IPS-18a (cell line): ENCODE measurements at regions not wholly inside any gene's neighbourhood (a gene's known extent, or its start where the extent isn't known, plus 50 kb on each side); places are given as distances from the start of the nearest gene placed in this dataset.

Source experiments
- H3K27ac ChIP-seq: one replicate; pipeline ENCODE4 v1.5.1; 2013; ENCODE audit warnings: low read length
- H3K27me3 ChIP-seq: one replicate; pipeline ENCODE4 v1.6.1; 2013; ENCODE audit warnings: mild to moderate bottlenecking, low read length; ENCODE audit not compliant: control insufficient read depth, insufficient read depth
- H3K36me3 ChIP-seq: one replicate; pipeline ENCODE4 v1.6.1; 2013; ENCODE audit warnings: low read depth, low read length; ENCODE audit not compliant: control insufficient read depth
- H3K4me1 ChIP-seq: one replicate; pipeline ENCODE4 v1.6.1; 2013; ENCODE audit warnings: low read depth, low read length; ENCODE audit not compliant: control insufficient read depth
- H3K4me3 ChIP-seq: one replicate; pipeline ENCODE4 v1.5.1; 2013; ENCODE audit warnings: low read length
- H3K9ac ChIP-seq: one replicate; pipeline ENCODE4 v1.6.1; 2013; ENCODE audit warnings: mild to moderate bottlenecking, low read length, moderate library complexity
- H3K9me3 ChIP-seq: one replicate; pipeline ENCODE4 v1.6.1; 2013; ENCODE audit warnings: low read depth, low read length; ENCODE audit not compliant: control insufficient read depth

- H3K27ac ChIP-seq = peak overlapping the region; percentile 66
Observed at GRCh38 chr3:177610262-177610661, 413.0 kb upstream of the TBL1XR1 start.

GRCh38 chr3:177610686-177611633, 413.7 kb upstream of the TBL1XR1 start:
- H3K9ac ChIP-seq = peak overlapping the region; percentile 50
- H3K4me1 ChIP-seq = peaks cover 19% of the 10 kb centered on the region
- H3K4me3 ChIP-seq = no peak overlapping the region
- no peaks in the 10 kb centered on the region for H3K9me3 ChIP-seq
- H3K27ac ChIP-seq = peak overlapping the region; percentile 72
- H3K27me3 ChIP-seq = no peaks in the 10 kb centered on the region
- no peaks in the 10 kb centered on the region for H3K36me3 ChIP-seq

More at GRCh38 chr3:177610262-177610661, 413.0 kb upstream of the TBL1XR1 start:
- H3K36me3 ChIP-seq = no peaks in the 10 kb centered on the region
- H3K4me1 ChIP-seq = peaks cover 19% of the 10 kb centered on the region
- no peak overlapping the region for H3K4me3 ChIP-seq
- peak overlapping the region; percentile 50 for H3K9ac ChIP-seq
- H3K27me3 ChIP-seq = no peaks in the 10 kb centered on the region
- H3K9me3 ChIP-seq = no peaks in the 10 kb centered on the region

DNA sequence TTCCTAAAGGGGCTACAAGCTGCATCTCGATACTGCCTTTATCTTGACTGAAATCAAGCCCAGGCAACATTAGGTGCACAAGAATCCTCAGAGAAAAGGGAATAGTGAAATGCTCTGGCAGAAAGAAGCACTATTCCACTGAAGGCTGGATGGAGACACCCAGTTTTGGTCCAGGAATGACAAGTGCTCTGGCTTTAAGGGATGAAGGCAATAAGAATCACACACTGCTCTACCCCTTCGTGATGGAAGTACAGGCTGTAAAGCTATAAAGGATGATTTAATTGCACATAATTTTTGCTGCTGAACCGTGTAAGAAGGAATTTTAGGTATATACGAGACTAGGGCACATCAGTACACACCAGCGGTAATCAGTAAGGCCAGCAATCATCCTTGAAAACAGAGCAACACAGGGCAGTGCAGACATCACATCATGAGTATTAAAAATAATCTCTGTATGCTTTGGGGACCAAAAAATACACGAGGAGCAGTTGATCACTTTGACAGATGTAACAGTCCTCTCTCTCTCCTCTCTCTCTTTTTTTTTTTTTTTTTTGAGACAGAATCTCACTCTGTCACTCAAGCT, 414.6 kb upstream of the TBL1XR1 start:
- H3K27me3 ChIP-seq = no peaks in the 10 kb centered on the region
- H3K27ac ChIP-seq = no peak overlapping the region
- no peaks in the 10 kb centered on the region for H3K36me3 ChIP-seq
- peaks cover 19% of the 10 kb centered on the region for H3K4me1 ChIP-seq
- no peak overlapping the region for H3K4me3 ChIP-seq
- H3K9me3 ChIP-seq = no peaks in the 10 kb centered on the region
- no peak overlapping the region for H3K9ac ChIP-seq

DNA sequence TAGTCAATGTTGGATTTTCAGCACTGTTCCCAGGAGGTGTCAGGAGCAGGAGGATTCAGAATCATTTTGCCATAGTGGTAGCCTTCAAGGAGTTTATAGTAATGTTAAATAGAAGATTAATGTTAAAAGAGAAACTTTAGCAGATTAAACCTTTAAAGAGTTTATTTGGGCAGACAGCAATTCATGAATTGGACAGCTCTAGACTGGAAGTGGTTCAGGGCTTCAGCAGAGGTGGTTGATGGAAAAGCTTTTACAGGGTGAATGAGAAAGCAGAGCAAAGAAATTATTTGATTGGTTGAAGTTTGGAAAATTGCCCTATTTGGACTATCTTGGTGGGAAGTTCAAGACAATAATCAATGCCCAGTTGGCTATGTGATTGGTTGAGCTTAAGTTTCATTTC, 416.6 kb upstream of the TBL1XR1 start:
- no peak overlapping the region for H3K27ac ChIP-seq
- no peaks in the 10 kb centered on the region for H3K27me3 ChIP-seq
- peaks cover 19% of the 10 kb centered on the region for H3K4me1 ChIP-seq
- H3K36me3 ChIP-seq = no peaks in the 10 kb centered on the region
- no peak overlapping the region for H3K9ac ChIP-seq
- H3K4me3 ChIP-seq = no peak overlapping the region
- no peaks in the 10 kb centered on the region for H3K9me3 ChIP-seq

DNA sequence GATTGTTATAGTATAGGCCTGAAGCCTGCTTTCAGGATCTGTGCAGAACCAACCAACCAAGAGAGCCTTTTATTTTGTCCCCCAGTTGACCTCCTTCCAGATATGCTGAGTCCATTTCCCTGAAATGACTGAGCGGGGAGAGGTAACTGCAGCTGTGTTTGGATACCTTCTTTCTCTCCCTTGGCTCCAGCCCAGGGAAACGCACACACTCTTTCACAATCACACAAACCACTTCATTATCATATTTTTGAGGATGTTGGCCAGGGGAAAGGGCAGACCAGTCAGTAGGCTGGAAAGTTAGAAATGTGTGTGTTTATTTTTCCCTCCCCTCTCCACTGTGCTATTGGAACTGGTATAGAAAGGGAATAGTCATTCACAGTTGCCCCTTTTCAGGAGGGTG, 417.7 kb upstream of the TBL1XR1 start:
- no peak overlapping the region for H3K27ac ChIP-seq

GRCh38 chr3:177618873-177619733, 421.8 kb upstream of the TBL1XR1 start:
- Histone ChIP-seq H3K27ac (no peak overlapping the region), H3K9ac (no peak overlapping the region), H3K4me3 (no peak overlapping the region), H3K9me3 (no peaks in the 10 kb centered on the region), H3K27me3 (no peaks in the 10 kb centered on the region), H3K36me3 (no peaks in the 10 kb centered on the region), H3K4me1 (no peaks in the 10 kb centered on the region)

More for the DNA sequence above, 417.7 kb upstream of the TBL1XR1 start:
- no peaks in the 10 kb centered on the region for H3K27me3 ChIP-seq
- H3K36me3 ChIP-seq = no peaks in the 10 kb centered on the region
- H3K4me3 ChIP-seq = no peak overlapping the region
- no peak overlapping the region for H3K9ac ChIP-seq
- H3K4me1 ChIP-seq = peaks cover 18% of the 10 kb centered on the region
- no peaks in the 10 kb centered on the region for H3K9me3 ChIP-seq

- Histone ChIP-seq H3K27ac (no peak overlapping the region), H3K4me1 (no peaks in the 10 kb centered on the region)
Observed at GRCh38 chr3:177620073-177620472, 422.8 kb upstream of the TBL1XR1 start.

DNA sequence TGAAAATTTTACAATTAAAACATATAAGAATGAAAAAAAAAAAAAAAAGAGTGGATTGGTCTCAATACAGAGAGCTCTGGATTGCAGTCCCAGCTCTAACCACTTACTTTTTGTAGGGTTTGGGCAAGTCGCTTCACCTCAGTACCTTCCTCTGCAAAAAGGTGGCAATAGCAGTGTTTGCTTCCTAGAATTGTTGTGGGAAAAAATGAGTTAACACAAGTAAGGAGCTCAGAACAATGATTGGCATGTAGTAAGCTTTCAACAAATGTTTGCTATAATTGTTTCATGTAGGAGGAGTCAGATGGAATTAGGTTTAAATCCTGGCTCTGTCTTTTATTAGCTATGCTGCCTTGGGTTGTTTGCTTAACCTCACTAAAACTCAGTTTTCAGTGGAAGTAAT, 425.2 kb upstream of the TBL1XR1 start:
- H3K9ac ChIP-seq = no peak overlapping the region
- H3K4me3 ChIP-seq = no peak overlapping the region
- H3K27ac ChIP-seq = no peak overlapping the region
- no peaks in the 10 kb centered on the region for H3K4me1 ChIP-seq
- no peaks in the 10 kb centered on the region for H3K9me3 ChIP-seq
- H3K27me3 ChIP-seq = no peaks in the 10 kb centered on the region
- no peaks in the 10 kb centered on the region for H3K36me3 ChIP-seq

More at GRCh38 chr3:177620073-177620472, 422.8 kb upstream of the TBL1XR1 start:
- no peaks in the 10 kb centered on the region for H3K27me3 ChIP-seq
- no peak overlapping the region for H3K4me3 ChIP-seq
- no peaks in the 10 kb centered on the region for H3K9me3 ChIP-seq
- H3K36me3 ChIP-seq = no peaks in the 10 kb centered on the region
- H3K9ac ChIP-seq = no peak overlapping the region

DNA sequence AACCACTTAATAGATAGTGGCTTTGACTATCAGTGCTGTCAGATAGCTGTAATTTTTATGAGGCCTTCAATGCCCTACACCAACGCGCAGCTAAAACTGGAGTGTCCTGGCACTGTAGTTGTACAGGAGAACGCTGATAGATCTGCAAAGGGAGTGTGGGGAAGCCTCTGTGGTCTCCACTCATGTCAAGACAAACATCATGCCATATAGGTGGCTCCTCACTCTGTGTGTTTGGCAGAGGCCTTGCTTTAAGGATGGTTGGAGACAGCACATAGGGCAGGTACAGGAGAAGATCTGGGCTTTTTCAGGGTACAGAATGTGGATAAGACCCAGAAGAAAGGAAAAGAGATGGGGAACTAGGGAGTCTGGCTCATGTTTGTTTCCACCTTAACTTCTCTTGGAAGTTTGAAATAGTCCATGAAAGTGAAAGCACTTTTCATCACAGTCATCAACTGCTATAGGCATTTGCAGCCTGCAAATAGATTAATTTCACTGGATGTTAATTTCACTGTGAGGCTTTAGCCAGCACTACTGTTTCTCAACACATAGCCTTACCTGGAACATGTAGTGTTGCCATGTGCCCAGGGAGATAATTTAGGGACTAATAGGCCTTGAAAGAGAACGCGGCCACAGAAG, 425.8 kb upstream of the TBL1XR1 start:
- H3K9me3 ChIP-seq = no peaks in the 10 kb centered on the region
- H3K4me3 ChIP-seq = no peak overlapping the region
- H3K27ac ChIP-seq = no peak overlapping the region
- no peaks in the 10 kb centered on the region for H3K4me1 ChIP-seq
- no peaks in the 10 kb centered on the region for H3K27me3 ChIP-seq
- no peaks in the 10 kb centered on the region for H3K36me3 ChIP-seq
- no peak overlapping the region for H3K9ac ChIP-seq

- Histone ChIP-seq H3K27me3 (no peaks in the 10 kb centered on the region), H3K36me3 (no peaks in the 10 kb centered on the region), H3K4me1 (no peaks in the 10 kb centered on the region), H3K9me3 (peaks cover 3% of the 10 kb centered on the region), H3K27ac (no peak overlapping the region), H3K4me3 (no peak overlapping the region), H3K9ac (no peak overlapping the region)
Observed at GRCh38 chr3:177624528-177625495, 427.5 kb upstream of the TBL1XR1 start.
